ENCODE measurements at regions not wholly inside any gene's neighbourhood (a gene's known extent, or its start where the extent isn't known, plus 50 kb on each side); places are given as distances from the start of the nearest gene placed in this dataset.
"Not testable (repeated sequence)": the region's sequence is repeated elsewhere in the genome, so short reads cannot be mapped to it uniquely, and the experiment has no call there.

DNA sequence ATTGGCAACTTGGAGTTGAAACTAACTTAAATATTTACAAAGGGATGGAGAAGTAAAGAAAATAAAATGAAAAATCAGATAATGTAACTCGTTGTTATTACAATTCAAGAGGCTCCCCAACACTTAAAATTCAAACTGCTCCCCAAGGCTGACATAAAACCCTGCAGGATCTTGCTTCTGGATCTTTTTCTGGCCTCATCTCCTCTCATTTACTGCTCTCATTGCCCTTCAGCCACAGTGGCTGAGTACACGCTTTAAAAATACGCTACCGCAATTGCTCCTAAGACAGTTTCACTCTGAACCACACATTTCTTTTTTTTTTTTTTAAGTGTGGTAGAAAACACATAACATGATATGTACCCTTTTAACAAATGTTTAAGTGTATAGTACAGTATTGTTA is 718.1 kb upstream of the ANO3 start:
- DNase-seq (ENCODE audit: low read depth) = no peak

- DNase-seq (ENCODE audit: low read depth) = no peak
Measured at GRCh38 chr11:25615069-25615468, 716.9 kb upstream of the ANO3 start.

- no peak for DNase-seq (ENCODE audit: low read depth)
Measured at GRCh38 chr11:25615841-25616240, 716.1 kb upstream of the ANO3 start.

GRCh38 chr11:25625094-25625493 is 706.8 kb upstream of the ANO3 start:
- DNase-seq (ENCODE audit: low read depth) = no peak

GRCh38 chr11:25628030-25628429 is 703.9 kb upstream of the ANO3 start:
- no peak for DNase-seq (ENCODE audit: low read depth)

DNA sequence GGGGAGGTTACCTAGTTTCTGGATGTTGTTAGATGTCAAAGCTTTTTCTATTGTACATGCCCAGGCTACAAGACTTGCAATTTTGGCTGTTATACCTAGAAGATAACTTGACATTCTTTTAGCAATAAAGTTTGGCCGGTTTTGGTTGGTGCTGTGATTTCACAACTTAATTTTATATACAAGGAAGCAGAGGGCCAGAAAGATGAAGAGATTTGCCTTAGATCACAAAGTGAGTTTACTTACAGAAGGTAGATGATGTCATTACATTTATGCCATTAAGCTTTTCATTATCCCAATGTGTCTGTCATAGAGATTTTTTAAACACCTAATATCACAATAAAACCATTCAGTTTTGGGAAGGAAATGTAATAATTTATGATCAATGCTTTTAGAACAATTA is 698.7 kb upstream of the ANO3 start:
- no peak for DNase-seq (ENCODE audit: low read depth)

GRCh38 chr11:25649220-25649619 is 682.7 kb upstream of the ANO3 start:
- DNase-seq (ENCODE audit: low read depth) = not testable (repeated sequence)

- DNase-seq (ENCODE audit: low read depth) = no peak
Measured at GRCh38 chr11:25650319-25650718, 681.6 kb upstream of the ANO3 start.

GRCh38 chr11:25655636-25656035 is 676.3 kb upstream of the ANO3 start:
- DNase-seq (ENCODE audit: low read depth) = no peak

GRCh38 chr11:25658916-25659315 is 673.0 kb upstream of the ANO3 start:
- no peak for DNase-seq (ENCODE audit: low read depth)

- DNase-seq (ENCODE audit: low read depth) = no peak
Measured at GRCh38 chr11:25659706-25660105, 672.2 kb upstream of the ANO3 start.

DNA sequence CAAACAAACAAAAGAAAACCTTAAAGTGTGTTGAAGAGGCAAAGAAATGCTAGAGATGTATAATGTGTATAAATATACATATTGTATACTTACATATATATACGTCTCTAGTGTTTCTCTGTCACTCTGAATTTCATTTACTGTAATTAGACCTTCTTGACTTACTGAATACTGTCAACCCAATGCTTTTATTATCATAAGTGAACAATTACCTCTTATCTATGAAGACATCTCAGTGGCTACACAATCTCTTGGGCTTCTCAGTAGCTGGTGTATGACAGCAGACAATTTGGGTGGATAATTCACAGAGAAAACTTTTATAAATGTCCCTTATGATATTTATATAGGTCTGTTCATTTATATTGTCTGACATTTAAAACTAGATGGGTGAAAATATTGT is 664.1 kb upstream of the ANO3 start:
- no peak for DNase-seq (ENCODE audit: low read depth)

- DNase-seq (ENCODE audit: low read depth) = no peak
Measured at GRCh38 chr11:25691959-25692358, 640.0 kb upstream of the ANO3 start.

- DNase-seq (ENCODE audit: low read depth) = no peak
Measured at GRCh38 chr11:25702417-25702816, 629.5 kb upstream of the ANO3 start.

- no peak for DNase-seq (ENCODE audit: low read depth)
Measured at GRCh38 chr11:25710975-25711374, 621.0 kb upstream of the ANO3 start.

GRCh38 chr11:25727944-25728343 is 604.0 kb upstream of the ANO3 start:
- DNase-seq (ENCODE audit: low read depth) = no peak

DNA sequence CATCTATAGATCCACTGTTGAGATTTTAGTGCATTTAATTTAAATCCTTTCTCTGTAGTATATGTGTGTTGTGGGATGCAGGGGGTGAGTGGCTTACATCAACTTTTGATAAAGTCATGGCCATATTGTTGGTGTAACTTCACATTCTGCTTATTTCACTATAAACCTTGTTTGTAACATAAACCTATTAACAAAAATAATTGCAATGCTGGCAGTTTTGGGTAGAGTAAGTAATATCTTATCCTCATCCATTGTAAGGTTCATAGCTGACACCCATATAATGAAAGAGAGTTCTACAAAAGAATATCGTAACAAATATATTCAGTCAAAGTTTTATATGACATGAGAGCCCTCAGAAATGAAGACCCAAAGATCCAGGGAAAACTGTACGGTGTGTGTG is 601.7 kb upstream of the ANO3 start:
- no peak for DNase-seq (ENCODE audit: low read depth)

DNA sequence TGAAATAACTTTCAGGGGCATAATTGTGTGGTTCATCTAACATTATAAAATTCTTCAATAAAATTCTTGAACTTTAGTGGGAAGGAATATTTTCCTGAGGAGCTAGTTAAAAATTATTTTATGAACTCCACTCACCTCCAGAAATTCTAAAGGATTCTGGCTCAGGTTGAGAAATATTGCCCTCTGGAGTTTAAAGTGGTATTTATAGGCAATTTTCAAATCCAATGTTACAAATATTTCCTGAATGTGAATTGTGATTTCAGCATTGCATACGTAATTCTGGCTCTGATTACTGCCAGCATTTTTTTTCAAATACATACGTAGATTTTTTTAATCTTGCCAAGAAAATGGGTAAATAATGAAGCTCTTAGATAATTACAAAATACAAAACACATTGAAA is 598.2 kb upstream of the ANO3 start:
- DNase-seq (ENCODE audit: low read depth) = no peak

DNA sequence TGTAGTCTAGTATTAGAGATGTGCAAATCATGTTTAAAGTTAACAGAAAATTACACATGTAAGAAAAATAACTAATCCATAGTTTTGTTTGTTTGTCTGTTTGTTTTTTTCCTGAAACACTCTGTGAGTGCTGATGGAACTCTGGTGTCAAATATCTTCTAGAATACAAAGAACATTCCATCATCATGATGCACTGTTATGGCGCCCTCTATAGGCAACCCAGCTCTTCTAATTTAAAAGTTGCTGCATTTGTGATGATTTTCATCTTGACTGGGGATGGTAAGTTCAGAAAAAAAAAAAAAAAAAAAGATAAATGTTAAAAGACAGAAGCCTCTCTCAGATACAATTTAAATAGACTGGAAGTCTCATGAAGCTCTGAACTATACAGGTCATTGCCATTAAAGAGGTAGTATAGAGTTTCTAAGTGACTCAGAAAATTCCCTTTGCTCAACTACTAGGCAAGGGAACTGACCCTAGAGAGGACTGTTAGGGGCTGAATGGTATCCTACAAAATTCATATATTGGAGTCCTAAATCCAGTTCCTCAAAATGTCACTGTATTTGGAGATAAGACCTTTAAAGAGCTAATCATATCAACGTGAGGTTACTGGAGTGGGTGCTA is 597.2 kb upstream of the ANO3 start:
- no peak for DNase-seq (ENCODE audit: low read depth)

DNA sequence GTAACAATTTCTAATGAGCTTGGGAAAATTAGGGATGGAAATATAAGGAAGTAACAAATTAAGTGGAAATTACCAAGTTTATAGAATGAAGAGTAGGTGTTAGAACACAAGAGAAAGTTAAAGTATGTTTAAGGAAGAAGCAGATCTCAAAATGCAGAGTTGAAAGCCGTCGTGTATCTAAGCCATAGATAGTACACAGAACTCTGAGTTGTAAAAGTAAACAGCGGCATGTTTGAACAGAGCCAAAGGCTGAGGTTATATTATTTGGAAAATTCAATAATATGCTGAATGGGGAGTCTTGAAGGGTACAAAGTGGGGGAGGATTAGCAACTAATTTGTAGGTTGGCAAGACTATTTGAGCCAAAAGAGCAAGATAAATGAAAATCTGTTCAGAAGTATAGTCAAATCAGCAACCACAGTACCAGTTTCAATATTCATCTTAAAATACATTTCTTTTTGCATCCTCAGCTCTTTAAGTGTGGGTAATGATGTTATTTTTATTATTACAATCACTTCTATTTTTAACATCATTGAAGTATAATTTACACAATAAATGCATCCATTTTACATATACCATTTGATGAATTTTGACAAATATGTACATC is 594.8 kb upstream of the ANO3 start:
- DNase-seq (ENCODE audit: low read depth) = no peak

- no peak for DNase-seq (ENCODE audit: low read depth)
Measured at GRCh38 chr11:25741886-25742285, 590.0 kb upstream of the ANO3 start.

- DNase-seq (ENCODE audit: low read depth) = no peak
Measured at GRCh38 chr11:25742800-25743199, 589.1 kb upstream of the ANO3 start.

DNA sequence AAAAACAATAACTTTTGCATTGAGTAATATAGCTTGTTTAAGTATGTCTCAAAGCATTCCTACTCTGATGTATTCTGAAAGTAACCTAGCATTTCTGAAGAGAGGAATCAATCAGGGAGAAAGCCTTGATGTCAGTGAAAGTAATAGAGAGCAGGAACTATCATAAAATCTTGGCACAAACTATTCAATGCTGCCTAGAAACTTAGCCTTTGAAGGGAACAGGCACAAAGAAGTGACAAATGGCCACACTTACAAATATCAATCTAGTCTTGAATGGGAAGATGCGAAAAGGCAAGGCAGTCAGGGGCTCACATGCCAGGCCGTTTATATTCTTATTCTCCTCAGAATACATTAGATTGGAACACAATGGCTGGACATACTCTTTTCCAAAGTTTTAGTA is 576.5 kb upstream of the ANO3 start:
- DNase-seq (ENCODE audit: low read depth) = no peak

DNA sequence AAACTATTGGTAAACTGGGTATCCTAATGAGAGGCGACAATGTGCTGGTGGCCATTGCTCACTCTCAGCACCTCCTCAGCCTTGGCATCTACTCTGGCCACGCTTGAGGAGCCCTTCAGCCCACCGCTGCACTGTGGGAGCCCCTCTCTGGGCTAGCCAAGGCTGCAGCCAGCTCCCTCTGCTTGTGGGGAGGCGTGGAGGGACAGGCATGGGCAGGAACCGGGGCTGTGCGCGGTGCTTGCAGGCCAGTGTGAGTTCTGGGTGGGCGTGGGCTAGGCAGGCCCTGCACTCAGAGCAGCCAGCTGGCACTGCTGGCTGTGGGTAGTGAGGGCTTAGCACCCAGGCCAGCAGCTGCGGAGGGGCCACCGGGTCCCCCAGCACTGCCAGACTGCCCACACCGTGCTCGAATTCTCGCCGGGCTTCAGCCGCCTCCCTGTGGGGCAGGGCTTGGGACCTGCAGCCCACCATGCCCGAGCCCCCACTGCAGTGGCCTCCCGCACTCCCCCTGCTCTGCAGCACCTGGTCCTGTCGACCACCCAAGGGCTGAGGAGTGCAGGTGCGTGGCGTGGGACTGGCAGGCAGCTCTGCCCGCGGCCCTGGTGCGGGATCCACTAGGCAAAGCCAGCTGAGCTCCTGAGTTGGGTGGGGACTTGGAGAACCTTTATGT is 575.9 kb upstream of the ANO3 start:
- no peak for DNase-seq (ENCODE audit: low read depth)
